ENCODE measurements at regions not wholly inside any gene's neighbourhood (a gene's known extent, or its start where the extent isn't known, plus 50 kb on each side); places are given as distances from the start of the nearest gene placed in this dataset.

GRCh38 chr20:40532103-40532502 lies 156.9 kb downstream of the MAFB start:
- 83 to 93% methylated on average over 2 of the region's 4 CpGs for WGBS, 2 donors (ENCODE audit: low coverage in 1 of 2)
- no peak for TF ChIP-seq EP300 (IDR thresholded peaks at IDR 0.05)
- TF ChIP-seq POLR2AphosphoS5 (IDR thresholded peaks at IDR 0.05), result no peak
- no peak for TF ChIP-seq POLR2A (IDR thresholded peaks at IDR 0.05)
- TF ChIP-seq, protein P1, sequence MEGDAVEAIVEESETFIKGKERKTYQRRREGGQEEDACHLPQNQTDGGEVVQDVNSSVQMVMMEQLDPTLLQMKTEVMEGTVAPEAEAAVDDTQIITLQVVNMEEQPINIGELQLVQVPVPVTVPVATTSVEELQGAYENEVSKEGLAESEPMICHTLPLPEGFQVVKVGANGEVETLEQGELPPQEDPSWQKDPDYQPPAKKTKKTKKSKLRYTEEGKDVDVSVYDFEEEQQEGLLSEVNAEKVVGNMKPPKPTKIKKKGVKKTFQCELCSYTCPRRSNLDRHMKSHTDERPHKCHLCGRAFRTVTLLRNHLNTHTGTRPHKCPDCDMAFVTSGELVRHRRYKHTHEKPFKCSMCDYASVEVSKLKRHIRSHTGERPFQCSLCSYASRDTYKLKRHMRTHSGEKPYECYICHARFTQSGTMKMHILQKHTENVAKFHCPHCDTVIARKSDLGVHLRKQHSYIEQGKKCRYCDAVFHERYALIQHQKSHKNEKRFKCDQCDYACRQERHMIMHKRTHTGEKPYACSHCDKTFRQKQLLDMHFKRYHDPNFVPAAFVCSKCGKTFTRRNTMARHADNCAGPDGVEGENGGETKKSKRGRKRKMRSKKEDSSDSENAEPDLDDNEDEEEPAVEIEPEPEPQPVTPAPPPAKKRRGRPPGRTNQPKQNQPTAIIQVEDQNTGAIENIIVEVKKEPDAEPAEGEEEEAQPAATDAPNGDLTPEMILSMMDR (IDR thresholded peaks at IDR 0.05), result no peak
- Histone ChIP-seq H3K4me1 (no peaks in the 10 kb centered on the region), H3K27me3 (no peaks in the 10 kb centered on the region), H3K9me3 (peaks cover 0 to 26% (median 0%) of the 10 kb centered on the region in 3 donors), H3K4me3 (no peak overlapping the region), H3K36me3 (no peaks in the 10 kb centered on the region), H3K27ac (no peak overlapping the region)
- no peak for ATAC-seq

DNA sequence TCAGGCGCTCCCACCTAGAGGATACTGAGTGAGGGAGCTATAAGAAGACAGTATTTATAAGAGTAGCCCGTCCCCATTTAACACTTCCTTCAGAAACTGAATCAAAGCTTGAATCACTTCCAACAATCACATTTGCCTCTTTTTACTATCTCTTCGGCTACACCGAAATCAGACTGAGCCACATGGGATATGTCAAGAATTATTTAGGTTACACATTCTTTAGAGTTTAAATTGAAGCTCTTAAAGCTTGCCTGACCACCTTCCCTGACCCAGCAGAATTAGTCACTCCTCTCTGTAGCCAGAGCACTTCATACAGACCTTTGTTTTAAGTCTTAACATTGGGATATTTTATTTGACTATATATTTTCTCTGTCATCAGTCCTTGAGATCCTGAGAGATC lies 163.7 kb downstream of the MAFB start:
- 21 to 25% methylated on average over 4 of the region's 4 CpGs for WGBS, 2 donors (ENCODE audit: low coverage in 1 of 2)
- peaks cover 0 to 17% (median 0%) of the 10 kb centered on the region in 3 donors for H3K9me3 ChIP-seq
- TF ChIP-seq POLR2AphosphoS5 (IDR thresholded peaks at IDR 0.05), result no peak
- no peak for TF ChIP-seq POLR2A (IDR thresholded peaks at IDR 0.05)
- TF ChIP-seq EP300 (IDR thresholded peaks at IDR 0.05), result no peak
- TF ChIP-seq, protein P1 (IDR thresholded peaks at IDR 0.05), result no peak
- H3K27me3 ChIP-seq, result no peaks in the 10 kb centered on the region
- no peak overlapping the region for H3K4me3 ChIP-seq
- no peaks in the 10 kb centered on the region for H3K36me3 ChIP-seq
- no peaks in the 10 kb centered on the region for H3K4me1 ChIP-seq
- H3K27ac ChIP-seq, result no peak overlapping the region
- no peak for ATAC-seq

DNA sequence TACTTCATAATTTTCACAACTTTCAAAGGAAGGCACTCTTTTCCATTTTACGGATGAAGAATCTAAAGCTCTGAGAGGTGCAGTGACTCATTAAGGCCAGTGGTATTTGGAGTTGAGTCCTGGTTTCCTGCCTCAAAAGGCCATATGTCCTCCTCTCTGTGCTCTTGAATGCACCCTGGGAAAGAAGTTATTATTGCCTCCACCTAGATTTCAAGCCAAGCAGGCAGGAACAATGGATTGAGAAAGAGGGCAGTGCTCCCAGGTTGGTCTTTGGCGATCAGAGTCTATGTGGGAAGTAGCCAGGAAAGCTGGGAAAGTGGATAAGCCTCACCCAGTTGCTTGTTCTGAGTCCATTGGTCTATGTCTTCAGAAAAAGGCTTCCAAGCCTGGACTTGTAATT lies 165.0 kb downstream of the MAFB start:
- WGBS, 2 donors (ENCODE audit: low coverage in 1 of 2), result 86 to 97% methylated on average over 1 to 2 of the region's 2 CpGs
- H3K4me3 ChIP-seq, result no peak overlapping the region

DNA sequence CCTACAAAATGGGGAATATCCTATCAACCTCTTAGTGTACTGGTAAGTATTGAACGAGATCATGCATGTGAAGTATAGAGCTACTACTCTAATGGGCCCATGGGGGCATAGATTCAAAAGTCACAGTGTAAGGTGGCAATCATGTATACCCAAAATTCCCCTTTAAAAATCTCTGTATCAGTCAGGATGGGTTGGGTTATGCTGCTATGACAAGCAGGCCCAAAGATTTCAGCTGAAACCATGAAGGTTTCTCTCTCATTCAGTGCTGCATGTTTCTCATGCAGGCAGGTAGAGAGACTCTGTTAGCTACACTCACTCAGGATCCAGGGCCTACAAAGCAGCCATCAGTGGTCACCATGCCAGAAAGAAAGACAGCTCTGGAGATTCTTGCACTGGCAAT lies 166.6 kb downstream of the MAFB start:
- H3K27ac ChIP-seq, result no peak overlapping the region
- H3K4me3 ChIP-seq, result no peak overlapping the region
- no peaks in the 10 kb centered on the region for H3K4me1 ChIP-seq
- WGBS, 2 donors (ENCODE audit: low coverage in 1 of 2), result 100% methylated on average over 1 of the region's 1 CpG
- no peaks in the 10 kb centered on the region for H3K27me3 ChIP-seq
- peaks cover 0 to 16% (median 0%) of the 10 kb centered on the region in 3 donors for H3K9me3 ChIP-seq
- no peak for ATAC-seq
- no peaks in the 10 kb centered on the region for H3K36me3 ChIP-seq
- TF ChIP-seq POLR2AphosphoS5 (IDR thresholded peaks at IDR 0.05), result no peak
- TF ChIP-seq, protein P1 (IDR thresholded peaks at IDR 0.05), result no peak
- no peak for TF ChIP-seq POLR2A (IDR thresholded peaks at IDR 0.05)
- no peak for TF ChIP-seq EP300 (IDR thresholded peaks at IDR 0.05)

More for the DNA sequence above, 165.0 kb downstream of the MAFB start:
- H3K27me3 ChIP-seq, result no peaks in the 10 kb centered on the region
- no peaks in the 10 kb centered on the region for H3K4me1 ChIP-seq
- ATAC-seq, result no peak
- TF ChIP-seq, protein P1 (IDR thresholded peaks at IDR 0.05), result no peak
- TF ChIP-seq POLR2A (IDR thresholded peaks at IDR 0.05) (no peak), EP300 (IDR thresholded peaks at IDR 0.05) (no peak), POLR2AphosphoS5 (IDR thresholded peaks at IDR 0.05) (no peak)
- H3K9me3 ChIP-seq, result peaks cover 0 to 16% (median 0%) of the 10 kb centered on the region in 3 donors
- H3K27ac ChIP-seq, result no peak overlapping the region
- no peaks in the 10 kb centered on the region for H3K36me3 ChIP-seq

DNA sequence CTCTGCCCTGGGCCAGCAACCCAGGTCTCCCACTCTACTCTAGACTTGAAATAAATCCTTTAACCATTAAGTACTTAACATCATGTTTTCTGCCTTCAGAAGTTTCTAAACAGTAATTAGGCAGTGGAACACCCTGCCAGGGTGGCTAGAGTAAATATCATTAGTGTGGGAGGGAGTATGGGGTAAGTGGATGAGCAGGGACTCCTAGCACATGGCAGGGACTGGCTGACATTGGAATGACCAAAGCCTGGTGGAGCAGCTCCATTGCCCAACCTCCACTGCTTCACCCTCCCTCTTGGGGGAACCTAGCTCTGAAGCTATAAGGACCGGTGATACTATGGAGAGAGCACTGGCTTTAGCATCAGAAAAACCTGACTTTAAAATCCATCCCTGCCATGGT lies 167.1 kb downstream of the MAFB start:
- H3K36me3 ChIP-seq, result no peaks in the 10 kb centered on the region
- no peak for ATAC-seq
- WGBS, 2 donors (ENCODE audit: low coverage in 1 of 2), result 100% methylated on average over 1 of the region's 1 CpG; no CpG with 5 or more reads in 1 of the 2 donors
- no peaks in the 10 kb centered on the region for H3K27me3 ChIP-seq
- H3K4me1 ChIP-seq, result no peaks in the 10 kb centered on the region
- peaks cover 0 to 16% (median 0%) of the 10 kb centered on the region in 3 donors for H3K9me3 ChIP-seq
- H3K27ac ChIP-seq, result no peak overlapping the region
- TF ChIP-seq POLR2AphosphoS5 (IDR thresholded peaks at IDR 0.05), result no peak
- no peak for TF ChIP-seq EP300 (IDR thresholded peaks at IDR 0.05)
- TF ChIP-seq, protein P1 (IDR thresholded peaks at IDR 0.05), result no peak
- no peak for TF ChIP-seq POLR2A (IDR thresholded peaks at IDR 0.05)
- H3K4me3 ChIP-seq, result no peak overlapping the region
